LoVo (cell line): ENCODE measurements at regions not wholly inside any gene's neighbourhood (a gene's known extent, or its start where the extent isn't known, plus 50 kb on each side); places are given as distances from the start of the nearest gene placed in this dataset.

ENCODE experiments used
- DNase-seq: peaks from one replicate; pipeline ENCODE4 v3.0.0-alpha.2; 2016; ENCODE audit warnings: low spot score

DNA sequence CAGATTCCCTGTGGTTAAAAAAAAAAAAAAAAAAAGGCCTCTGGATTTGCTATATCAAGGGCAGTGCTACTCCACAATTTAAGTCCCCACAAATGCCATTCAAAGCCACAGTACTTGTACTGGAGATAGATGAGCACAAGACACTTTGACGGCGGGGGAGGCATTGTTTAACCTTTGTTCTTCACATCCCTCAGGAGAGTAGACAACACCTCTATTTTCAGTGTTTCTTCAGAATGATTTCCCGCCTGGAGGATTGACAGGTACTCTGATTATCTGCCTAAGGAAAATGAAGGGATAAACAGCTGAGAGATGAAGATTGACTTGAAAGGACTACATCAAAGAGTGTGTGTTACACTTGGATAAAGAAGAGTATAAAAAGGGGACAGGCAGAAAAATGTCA is 58.7 kb downstream of the OTOL1 start:
- DNase-seq = no peak

DNA sequence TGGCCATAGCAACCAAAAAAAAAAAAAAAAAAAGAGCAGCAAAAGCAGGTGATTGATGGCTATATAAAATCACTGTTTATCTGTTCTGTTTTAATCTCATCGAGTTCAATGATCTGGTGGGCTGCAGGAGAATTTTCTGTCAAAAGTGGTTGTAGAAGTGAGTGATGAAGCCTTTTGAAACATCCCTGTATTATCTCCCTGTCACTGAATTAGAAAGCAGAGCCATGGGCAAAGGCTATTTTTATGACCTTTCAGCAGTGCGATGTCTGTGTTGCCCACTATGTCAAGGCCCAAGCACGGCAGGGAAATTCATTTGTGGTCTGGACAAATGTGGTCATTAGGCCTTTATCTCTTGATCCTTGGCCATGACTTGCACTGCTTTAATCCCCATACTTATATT is 59.9 kb downstream of the OTOL1 start:
- DNase-seq = no peak

DNA sequence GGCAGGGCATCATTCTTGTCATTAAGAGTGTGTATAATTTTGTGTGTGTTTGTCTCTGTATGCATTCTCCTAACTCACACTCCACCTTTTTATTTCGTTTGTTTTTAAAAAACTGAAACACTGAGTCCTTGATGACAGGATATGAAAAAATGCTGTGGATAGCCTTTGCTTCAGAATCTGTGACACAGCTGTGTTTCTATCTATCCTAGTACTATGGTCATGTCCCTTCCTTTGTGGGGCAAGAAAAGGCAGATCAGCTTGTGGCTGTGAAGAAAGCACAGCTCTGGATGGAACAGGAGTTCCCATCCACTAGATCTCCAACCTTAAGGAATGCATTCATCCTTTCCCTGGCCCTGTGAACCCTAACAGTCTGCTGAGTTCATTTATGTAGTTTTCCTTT is 60.3 kb downstream of the OTOL1 start:
- no peak for DNase-seq

DNA sequence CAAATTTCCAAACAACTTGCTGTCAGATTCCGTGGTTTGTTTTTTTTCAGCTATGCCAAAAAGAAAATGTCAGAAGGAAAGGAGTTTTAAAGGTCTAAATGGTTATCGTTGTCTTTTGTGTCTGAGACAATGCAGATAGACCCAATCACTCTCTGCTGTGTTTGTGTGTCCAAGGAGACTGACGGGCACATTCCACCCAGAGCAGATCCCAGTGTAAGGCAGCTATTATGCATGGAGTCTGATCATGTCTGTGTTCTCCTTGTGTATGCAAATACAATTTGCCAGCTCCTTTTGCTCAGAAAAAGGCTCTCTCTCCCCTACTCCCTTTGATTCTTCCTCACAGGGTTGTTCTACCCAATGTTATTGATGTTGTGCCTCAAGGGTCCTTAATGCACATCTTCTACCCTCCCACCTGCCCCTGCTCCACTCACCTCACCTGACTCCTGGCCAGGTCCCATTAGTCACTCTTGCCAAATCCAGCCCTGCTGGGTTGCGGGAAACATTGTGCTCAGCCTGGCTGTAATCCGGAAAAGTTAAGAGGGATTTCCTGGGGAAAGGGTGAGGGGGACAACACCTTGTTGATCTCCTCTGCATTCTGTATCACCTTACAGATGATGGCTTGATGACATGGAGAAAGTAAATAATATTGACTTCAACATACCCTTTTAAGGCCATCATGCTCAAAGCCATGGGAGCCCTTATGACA is 61.0 kb downstream of the OTOL1 start:
- no peak for DNase-seq

DNA sequence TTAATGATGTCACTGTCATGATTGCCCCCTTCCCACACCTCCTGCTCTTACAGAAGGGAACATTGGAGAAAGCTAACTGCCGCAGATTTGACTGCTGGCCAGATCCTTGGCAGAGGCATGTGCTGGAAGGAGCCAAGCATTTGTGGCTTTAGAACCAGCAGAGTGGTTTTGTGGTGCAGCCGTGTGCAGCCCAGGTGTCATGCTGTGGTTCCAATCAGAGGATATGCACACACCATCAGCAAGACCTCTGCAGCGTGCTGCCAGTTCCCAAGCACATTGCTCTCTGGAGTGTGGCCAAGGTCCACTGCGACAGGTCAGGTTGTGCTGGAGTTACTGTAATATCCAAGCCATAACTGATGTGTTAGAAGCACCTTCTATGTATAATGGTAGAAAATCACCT is 61.6 kb downstream of the OTOL1 start:
- no peak for DNase-seq

DNA sequence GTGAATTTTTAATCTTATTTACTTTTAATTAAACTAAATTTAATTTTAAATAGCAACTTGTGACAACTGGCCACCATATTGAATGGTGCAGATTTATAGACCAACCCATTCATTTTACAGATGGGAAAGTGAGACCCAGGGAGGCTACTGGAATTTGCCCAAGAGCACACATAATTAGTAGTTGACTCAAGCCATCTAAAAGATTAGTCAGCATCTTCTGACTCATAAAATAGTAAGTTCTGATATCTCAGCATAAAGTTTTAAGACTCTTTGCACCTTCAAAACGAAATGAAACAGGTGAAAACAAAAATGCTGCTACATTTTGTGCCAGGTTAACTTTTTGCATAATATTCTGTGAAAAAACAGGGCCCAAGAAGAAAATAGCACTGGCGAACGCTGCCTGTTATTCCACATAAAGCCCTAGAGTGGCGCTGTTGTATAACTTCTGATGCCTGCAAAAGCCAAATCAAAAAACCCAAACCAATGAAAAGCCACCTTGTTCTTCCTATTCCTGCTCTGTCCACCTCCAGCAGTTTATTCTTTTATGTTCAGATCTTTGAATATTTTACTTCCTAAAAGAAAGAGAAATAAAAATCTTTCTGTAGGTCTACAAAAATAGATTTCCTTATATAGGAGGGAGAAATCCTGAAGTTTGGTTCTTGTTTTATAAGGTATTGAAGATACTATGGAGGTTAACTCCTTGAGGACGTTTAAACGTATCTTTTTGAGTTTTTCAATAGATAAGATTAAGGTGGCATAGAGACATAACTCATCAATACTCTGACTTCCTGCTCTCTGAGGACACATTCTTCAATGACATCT is 62.8 kb downstream of the OTOL1 start:
- peak; percentile 36 for DNase-seq

DNA sequence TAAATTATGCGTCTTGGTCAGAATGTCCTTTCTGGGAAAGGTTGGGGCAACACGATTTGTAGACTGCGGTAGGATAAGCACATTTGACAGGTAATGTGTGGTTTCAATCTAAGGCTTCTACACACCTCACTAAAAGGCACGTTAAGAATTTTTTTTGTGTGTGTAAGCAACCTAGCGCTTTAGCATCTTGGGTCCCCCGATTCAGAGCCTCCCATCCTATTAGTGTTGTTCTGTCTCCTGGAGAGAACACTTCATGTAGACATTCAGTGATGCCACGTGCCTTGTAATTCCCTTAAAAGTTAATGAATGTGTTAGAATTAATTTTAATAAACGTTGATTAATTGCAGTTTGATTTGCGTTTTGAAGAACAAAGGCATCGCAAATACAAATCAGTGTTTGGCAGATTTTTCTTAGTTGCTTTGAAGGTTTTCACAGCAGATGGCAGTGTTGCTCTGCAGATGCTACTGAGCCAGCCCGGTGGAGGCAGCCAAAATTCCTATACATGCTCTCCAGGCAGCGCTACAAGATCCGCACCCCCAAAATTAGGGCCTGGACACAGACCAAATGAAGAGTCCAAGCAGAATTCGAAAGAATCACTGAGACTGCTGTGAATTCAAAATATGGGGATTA is 63.5 kb downstream of the OTOL1 start:
- DNase-seq = peak; percentile 30

DNA sequence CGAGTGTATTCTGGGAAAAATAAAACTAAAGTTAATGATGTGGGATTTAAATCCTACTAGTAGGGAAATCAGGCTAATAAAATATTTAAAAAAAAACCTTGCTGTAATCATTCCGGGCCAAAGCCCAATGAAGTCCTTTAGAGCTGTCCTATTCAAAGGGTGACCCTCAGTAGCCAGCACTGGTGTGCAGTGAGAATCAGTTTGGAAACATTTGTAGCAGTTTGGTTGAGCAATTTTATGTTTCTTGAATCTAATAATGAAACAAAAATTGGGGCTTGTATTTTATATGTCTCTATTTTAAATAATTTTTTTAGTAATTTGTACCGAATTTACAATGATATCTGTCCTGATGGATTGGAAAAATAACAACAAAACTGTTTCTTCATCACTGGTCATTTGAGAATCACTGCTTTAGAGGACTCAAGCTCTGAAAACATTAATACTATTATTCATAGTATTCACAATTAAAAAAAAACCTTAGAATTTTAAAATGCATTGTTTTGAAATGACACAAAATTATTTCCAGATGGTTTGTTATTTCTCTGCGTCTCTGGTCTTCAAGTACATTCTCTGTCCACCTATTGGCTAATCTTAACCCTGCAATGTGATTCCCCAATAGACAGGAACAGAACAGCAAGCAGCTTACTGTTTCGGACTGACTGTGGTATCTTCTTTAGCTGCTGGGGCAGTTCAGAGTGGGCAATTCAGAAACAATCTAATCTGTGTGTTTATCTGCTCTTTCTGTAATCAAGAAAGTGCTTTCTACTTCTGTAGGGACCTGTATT is 71.2 kb downstream of the OTOL1 start:
- DNase-seq = no peak

DNA sequence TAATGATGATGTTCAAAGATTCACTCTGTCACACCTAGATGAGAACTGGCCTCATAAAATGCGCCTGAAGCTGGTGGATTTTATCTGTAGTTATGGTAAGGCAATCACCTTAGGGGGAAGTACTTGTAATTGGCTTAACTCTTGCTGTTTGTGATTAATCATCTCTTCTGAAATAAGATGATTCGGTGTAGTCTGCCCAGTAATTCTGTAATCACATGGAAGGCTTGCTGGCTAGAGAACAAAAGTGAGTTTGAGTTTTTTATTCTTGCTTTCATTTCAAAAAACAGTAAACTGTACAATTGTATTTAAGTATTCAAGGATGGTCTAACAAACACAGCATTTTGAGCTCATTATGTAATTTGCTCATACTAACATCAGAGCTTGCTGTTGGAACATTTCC is 72.1 kb downstream of the OTOL1 start:
- no peak for DNase-seq

DNA sequence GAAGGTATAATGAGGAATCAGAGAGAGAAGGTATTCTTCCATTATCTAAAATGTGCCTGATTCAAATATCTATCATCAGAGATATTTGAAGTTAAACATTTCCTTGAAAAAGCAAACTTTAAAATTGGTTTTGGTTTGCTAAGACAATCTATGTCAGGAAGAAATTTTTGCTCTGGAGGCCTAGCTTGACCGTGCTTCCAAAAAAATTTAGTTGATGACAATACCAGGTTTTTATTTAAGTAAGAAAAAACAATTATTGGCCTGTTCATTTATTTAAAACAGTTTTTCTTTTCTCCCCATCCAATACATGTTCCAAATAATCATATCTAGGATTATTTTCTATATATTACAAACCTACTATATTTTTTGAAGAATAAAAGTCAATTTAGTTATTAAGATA is 75.3 kb downstream of the OTOL1 start:
- DNase-seq = no peak

DNA sequence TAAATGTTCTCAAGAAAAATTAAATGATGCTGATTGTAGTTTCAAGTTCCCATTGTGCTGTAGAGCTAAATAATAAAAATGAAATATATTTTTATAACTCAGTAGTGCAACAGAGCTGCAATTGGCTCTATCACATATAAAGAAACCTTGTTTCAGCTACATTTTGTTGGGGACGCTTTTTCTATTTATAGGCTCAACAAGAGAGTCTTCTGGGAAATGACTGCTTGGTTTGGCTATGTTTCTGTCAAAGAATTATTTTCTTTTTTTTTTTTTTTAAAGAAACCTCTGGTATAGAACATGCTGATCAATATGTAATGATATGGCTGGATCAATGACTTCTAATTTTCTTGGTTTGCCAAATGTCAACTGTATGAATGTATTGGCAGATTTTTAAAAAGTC is 76.5 kb downstream of the OTOL1 start:
- DNase-seq = no peak

DNA sequence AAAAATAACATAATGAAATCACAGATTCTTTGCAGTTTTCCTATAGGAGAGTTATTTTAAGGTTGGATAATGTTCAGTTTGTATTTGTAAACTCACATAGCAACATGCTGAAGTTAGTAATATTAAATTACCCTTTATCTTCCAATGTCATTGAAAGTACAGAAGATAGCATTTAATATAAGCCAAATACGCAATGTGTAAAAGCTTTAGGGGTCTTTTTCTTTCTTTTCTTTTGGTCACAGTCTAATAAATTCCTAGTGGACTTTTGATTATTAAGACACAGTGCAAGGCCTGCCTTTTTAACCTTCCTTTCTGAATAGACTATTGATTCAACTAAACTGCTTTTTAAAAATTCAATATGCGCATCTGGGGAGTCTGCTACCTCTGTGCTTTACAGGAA is 79.3 kb downstream of the OTOL1 start:
- no peak for DNase-seq

DNA sequence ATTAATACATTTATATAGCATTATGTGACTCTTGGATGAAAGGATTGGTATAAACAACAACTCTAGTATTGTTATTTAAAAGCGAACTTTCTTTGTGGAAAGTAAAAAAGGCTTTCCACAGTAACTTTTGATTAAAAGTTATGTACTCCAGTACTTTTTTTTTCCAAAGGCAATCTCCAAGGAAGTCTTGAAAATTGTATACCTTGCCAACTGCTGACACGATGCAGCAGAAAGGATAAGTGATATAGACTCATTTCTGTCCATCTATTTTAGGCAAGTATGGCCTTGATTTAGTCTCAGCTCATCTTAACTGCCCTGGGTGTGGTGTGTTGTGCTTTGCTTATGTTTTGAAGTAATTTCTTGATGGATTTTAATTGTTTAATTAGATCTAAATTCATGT is 79.7 kb downstream of the OTOL1 start:
- DNase-seq = no peak

DNA sequence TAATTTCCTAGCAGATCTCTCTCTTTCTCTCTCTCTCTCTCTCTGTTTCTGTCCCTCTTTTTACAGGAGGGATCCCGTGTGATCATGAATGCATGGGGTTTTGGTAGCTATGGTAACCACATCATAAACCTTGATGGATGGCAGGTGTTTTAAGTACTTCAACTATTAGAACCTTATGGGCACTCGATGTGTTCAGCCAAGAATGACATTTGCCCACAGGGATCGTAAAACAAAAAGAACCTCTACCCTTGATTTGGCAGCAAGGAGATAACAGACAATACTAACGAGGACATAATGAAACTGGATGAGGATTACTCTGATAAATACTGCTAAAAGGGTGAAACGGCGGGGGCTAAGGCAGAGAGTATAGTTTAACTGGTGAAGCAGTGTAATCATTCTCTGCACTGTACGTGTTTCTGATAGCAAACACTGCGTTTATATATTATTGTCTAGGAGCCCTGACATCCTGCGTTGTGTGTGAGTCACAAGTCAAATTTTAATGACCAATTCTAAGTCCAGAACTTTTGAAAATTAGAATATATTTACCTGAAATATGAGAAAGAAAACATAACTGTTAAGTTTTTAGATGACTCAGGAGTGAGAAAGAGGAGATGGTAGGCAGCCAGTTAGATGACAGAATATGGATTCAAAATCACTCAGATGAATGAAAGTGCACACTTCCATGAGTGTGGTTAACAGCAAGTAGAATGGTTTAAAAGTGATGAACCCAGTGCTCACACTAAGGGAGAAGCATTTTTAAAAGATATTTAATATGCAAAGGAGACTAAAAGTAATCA is 80.3 kb downstream of the OTOL1 start:
- DNase-seq = no peak

DNA sequence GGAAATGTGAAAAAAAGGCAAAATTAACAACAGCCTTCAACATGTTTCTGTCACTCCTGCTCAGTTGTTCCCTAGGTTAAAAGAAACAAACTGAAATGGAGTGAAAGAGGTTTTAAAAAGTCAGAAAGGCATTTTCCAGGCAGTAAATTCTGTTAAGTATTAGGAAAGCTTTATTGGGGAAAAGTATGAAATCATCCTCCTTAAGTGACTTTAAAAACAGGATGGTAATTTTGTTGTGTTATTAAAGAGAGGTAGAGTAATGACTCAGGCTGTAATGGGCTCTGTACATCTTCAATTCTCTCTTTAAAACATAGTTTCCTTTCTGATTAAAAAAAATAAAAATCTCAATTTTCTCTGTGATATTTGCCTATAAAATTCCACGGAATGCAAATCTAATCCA is 81.1 kb downstream of the OTOL1 start:
- no peak for DNase-seq

DNA sequence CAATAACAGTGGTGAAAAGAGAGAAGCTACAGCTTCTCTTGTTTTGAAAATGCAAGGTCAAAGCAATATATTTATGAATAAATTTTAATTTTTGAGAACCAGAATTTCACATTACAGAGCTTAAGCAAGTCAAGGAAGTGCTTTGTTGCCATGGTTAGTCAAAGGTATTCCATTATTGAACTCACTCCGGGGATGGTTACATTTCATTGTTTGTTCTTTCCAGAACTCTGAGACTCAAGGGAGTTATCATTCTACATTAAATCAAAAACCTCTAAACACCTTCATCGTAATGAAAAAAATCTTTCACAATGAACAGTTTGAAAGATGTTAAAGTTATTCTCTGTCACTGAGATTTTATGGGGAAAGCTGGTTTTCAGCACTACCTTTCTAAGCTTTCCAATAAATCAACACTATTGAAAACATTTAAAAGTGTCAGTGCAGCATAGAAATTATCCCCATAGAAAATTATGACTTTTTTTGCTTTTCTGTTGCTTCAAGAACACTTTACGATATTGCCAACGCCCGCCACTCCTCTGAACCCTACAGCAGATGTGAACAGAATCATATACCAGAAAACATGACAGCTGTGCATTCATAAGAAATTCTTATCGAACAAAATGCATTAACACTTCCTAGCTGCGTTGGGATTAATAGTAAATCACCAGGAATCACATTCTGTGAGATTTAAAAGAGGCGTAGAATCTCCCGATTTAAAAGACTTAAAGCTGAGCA is 83.0 kb downstream of the OTOL1 start:
- no peak for DNase-seq

DNA sequence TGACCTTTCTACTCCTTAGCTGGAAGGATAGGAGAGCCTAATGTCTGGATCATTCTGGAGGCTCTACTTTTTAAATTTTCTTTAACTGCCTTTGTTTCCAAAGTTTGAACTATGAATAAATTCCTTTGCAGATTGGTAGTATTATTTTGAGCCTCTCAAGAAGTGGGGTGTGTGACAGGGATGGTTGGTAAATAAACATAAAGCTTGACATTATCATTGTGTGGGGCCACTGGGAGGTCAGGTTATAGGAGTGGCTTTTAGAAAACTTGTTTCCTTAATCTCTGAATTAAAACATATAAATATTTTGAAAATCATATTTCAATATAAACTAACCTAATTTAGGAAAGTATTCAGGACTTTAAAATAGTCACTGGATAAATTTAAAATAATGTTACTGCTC is 89.3 kb downstream of the OTOL1 start:
- DNase-seq = no peak

DNA sequence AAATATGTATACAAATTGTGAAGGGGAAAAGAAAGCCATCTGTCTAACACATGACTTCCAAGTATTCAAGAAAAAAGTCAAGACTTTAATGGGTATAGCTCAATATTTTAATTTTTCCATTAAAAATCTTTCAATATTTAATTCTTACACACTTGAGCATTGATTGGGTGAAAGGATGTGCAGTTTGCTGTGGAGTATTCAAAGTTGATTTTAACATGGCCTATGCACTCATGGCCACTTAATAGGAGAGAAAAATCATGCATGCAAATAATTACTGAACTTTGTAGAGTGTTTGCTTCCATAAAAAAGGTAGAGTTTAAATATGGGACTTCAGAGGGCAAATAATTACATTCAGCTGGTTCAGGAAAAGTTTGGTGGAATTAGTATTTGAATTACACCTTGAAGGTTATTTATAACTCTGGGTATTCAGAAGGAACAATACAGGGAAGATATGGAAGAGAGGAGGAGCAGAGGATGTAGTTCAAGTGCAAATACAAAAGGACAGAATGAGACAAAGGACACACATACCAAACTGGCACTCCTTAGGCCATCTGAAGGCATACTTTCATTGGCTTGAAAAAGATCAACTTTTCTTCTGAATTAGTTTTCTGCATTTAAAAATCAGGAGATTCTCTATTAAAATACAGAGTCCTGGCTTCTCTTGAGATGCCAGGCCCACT is 90.1 kb downstream of the OTOL1 start:
- DNase-seq = no peak

DNA sequence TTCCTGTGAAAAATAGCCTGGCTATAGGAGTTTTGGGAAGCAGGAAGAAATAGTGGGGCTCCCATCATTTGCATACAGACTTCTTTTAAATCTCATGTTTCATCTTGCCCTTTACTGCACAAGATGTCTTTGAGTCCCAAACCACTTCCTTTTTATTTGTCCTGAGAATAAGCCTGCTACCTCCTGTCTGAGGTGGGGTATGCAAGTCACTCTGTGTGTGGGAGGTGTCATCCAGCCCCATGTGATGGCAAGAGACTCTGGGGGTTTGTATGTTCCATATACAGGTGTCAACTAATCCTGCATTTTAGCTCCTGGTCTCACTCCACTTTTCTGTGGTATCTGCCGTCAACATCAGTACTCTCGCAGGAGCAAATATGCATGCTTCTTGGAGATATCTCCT is 102.0 kb downstream of the OTOL1 start:
- no peak for DNase-seq

DNA sequence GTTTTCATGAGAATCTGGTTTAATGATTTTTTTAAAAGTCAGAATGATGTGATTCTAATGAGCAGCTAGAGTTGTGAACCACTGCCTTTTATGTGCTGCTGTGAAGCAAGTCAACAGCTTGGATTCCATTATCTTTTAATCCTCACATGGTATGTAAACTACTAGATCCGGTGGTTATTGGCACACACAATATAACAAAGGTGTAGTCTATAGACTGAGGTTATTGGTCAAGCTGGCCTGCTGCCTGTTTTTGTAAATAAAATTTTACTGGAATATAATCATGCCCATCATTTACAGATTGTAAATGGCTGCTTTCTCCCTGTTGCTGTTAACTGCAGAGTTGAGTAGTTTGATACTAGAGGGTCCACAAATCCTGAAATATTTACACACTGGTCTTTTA is 103.1 kb downstream of the OTOL1 start:
- no peak for DNase-seq
